CD4-positive, alpha-beta T cell treated with Interleukin-12 subunit alpha and Interleukin-12 subunit beta, for 1 hour (primary cell): ENCODE measurements at regions not wholly inside any gene's neighbourhood (a gene's known extent, or its start where the extent isn't known, plus 50 kb on each side); places are given as distances from the start of the nearest gene placed in this dataset.
"Not testable (repeated sequence)": the region's sequence is repeated elsewhere in the genome, so short reads cannot be mapped to it uniquely, and the experiment has no call there.

Experiments
- DNase-seq: peaks from one replicate; pipeline ENCODE4 v3.0.0-alpha.2; 2020

DNA sequence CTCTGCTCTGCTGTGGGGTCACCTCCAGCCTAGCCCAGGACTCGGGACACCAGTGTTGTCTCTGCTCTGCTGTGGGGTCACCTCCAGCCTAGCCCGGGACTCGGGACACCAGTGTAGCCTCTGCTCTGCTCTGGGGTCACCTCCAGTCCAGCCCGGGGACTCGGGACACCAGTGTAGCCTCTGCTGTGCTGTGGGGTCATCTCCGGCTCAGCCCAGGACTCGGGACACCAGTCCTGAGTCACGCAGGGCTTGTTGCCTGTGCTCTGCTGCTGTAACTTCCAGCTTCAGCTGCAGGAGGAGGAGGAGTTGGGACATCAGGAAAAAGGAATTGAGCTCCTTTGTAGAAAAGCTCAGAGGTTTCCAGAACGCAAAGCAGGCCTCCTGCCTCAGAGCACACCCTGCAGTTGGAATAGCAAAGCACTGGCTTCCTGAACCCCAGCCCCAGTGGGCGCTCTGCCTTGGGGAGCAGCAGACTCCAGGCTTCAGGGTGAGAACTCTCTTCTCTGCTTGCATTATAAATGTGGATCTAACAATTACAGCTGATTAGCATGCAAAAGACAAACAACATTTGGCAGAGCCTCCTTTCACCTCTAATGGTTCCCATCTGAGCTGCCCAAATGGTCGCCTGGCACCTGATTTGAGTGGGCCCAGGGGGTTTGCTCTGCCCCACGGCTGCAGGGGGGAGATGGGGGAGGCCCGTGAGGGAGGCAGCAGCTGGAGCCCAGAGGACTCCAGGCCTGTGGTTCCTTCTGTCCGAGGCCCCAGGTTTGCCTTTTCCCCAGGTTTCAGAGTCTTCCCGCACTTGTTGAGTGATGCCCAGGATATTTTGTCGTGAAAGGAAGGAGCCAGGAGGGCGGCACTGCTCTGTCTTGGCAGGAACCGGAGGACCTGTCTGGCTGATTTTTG, 323.7 kb downstream of the ADGRD1 start:
- not testable (repeated sequence) for DNase-seq

DNA sequence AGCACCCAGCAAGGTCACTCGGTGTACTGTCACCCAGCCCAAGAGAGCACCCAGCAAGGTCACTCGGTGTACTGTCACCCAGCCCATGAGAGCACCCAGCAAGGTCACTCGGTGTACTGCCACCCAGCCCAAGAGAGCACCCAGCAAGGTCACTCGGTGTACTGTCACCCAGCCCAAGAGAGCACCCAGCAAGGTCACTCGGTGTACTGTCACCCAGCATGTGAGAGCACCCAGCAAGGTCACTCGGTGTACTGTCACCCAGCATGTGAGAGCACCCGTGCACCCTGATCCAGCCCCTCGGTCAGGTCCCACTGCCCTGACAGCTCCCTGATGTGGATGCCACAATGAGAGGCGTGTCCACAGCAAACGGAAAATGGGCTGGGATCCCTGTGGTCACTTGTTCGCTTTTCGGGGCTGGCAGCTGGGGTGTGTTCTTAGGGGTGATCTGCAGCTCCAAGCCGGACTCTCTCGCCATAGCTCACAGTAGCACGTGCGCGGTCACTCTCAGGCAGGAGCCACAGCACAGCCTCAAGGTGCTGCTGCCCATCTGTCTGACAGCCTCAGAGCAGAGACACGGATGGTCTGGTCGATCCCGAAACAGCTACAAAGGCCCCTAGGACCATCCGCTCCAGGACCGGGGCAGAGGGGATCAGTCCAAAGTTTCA, 324.9 kb downstream of the ADGRD1 start:
- DNase-seq = not testable (repeated sequence)

DNA sequence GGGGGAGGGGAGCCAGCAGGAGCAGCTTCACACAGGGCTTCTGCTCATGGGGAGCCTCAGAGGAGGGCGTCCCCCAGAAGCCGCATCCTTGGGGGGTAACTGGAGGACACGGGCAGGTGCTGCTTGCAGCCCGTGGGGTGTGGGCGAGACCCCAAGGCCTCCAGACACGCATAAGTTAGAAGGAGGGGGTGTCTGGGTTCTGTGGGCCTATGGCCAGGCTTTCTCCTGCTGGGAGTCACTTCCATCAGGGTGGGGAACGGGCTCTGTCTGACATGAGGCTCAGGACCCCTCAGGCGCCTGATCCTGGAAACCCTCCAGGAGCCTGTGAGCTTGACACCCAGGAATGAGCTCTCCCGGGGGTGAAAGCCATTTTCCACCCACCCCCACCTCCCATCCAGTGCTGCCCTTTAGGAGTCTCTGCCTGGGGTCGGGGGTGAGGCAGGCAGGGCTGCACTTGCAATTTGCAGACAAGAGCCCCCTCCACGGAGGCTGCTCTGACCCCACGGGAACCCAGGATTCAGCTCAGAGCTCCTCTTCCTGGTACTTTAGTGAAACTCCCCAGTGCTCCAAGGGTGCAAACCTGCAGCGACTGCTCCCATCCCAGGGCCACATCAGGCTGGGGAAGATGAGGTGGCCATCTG, 325.7 kb downstream of the ADGRD1 start:
- DNase-seq = no peak

DNA sequence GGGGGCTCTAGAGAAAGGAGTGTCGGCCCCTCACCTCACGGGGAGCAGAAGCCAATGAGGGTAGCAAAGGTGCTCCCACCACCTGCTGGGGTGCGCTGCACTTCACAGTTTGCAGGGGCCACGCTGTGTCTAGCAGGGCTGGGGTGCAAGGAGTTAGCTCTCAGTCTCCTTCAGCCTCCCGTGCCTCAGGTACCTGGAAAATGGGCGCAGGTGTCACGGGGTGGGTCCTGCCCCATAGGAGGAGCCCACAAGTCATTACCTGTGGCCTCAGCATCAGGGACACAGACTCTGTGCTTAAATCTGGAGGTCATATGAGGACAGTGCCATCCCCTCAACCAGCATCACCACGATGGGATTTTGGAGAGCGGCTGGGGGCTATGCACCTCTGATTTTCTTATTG, 326.7 kb downstream of the ADGRD1 start:
- DNase-seq = no peak

DNA sequence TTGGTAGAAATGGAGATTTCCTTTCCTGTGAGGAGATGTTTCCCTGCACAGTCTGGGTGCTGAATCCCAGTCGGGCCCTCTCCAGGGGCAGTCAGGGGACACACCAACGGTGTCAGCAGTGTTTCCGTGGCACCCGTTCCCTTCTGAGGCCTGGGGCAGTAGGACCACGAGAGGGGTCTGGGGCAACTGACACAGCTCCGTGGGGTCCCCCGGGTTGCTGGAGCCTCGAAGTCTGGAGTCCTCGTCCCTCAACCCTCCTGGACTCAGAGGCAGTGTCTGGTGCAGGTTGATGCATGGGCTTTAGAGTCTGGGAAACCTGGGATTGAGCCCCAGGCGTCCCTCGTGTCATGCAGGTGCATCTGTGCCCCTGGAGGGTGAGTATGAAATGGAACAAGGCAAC, 327.3 kb downstream of the ADGRD1 start:
- DNase-seq = no peak

DNA sequence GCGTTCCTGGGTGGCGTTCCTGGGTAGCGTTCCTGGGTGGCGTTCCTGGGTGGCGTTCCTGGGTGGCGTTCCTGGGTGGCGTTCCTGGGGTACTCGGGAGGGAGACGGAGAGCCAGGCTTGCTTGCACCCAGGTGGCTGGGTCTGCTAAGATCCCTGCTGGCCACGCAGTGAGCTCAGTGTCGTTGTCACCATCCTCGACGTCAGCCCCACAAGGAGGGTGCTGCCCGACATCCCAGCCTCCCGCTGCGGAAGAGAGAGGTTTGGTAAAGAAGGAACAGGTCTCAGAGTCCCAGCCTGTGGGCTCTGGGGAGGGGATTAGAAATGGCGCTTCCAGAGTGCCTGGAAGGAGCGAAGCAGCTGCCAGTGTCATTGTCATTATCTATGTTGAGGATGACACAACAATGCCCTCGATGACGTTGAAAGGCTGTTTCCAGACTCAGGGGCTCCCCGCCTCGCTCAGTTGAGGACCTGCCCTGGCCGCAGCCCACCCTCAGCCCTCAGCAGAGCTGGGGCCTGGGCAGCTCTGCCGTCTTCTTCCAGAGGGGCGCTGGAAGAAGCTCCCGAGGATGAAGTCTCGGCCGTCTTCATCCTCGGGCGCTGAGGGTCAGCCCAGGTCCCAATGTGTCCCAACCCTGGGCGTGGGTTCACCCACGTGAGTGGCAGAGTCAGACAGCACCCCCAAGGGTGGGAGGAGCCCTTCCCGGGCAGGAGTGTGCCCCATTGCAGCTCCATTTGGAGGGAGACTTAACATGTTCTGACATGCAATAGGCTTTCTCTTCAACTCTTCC, 328.8 kb downstream of the ADGRD1 start:
- no peak for DNase-seq

DNA sequence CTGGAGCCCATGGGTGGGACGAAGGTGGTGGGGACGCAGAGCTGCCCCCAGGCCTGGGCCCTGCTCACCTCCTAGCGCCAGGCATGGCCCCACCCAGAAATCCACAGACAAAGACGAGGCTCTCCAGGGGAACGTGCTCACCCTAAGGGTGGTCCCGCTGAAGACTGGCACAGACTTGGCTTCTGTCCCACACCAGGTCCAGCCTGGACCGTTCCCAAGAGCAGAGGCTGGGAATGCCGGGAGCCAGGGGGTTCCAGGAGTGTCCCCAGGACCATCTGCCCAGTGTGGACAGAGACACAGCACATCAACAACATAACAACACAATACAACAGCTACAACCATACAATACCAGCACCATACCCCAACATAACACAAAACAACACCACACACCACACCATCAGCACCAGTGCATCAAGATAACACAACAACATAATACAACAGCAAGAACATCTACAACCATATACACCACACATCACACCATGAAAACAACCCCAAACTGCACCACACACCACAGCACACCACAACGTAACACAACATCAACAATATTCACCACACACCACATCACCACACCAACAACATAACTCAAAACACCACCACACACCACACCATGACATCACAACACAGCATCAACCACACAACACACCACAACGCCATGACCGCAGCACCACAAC, 329.6 kb downstream of the ADGRD1 start:
- no peak for DNase-seq

DNA sequence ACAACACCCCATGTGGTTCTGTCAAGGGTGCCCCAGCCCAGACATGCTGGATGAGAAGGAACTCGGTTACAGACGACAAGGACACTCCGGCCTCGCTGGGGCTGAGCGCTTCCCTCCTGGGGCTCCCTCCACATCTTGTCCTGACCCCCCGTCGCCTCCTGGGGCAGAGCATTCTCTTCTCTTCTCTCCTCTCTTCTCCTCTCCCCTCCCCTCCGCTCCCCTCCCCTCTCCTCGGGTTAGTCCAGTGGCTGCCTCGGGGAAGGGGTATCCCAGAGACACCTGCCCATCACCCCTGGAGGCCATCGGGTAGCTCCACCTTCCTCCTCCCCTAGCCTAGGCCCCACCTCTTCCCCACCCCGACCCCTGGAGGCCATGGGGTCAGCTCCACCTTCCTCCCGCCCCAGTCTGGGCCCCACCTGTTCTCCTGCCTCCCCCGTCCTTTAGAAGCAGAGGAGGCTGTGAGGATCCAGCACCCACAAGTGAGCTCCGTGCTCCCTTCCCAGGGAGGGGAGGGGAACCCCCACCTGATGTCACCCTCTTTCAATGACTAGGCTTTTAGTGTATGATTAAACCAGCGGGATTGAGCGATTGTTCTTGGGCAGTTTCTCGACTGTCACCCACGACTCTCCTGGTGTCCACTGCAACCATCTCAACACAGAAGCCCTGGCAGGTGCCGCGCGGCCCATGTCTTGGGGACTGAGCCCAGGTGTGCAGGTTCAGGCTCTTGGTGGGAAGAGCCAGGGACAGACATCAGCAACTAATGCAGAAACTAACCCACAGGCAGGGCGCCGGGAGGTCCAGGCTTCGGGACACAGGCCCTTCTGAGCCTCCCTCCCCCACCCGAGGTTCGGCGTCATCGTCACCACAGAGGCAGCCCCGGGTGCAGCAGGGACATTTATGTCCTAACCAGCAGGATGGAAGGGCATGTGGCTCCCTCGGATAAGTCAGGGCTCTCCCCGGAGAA, 330.4 kb downstream of the ADGRD1 start:
- not testable (repeated sequence) for DNase-seq

DNA sequence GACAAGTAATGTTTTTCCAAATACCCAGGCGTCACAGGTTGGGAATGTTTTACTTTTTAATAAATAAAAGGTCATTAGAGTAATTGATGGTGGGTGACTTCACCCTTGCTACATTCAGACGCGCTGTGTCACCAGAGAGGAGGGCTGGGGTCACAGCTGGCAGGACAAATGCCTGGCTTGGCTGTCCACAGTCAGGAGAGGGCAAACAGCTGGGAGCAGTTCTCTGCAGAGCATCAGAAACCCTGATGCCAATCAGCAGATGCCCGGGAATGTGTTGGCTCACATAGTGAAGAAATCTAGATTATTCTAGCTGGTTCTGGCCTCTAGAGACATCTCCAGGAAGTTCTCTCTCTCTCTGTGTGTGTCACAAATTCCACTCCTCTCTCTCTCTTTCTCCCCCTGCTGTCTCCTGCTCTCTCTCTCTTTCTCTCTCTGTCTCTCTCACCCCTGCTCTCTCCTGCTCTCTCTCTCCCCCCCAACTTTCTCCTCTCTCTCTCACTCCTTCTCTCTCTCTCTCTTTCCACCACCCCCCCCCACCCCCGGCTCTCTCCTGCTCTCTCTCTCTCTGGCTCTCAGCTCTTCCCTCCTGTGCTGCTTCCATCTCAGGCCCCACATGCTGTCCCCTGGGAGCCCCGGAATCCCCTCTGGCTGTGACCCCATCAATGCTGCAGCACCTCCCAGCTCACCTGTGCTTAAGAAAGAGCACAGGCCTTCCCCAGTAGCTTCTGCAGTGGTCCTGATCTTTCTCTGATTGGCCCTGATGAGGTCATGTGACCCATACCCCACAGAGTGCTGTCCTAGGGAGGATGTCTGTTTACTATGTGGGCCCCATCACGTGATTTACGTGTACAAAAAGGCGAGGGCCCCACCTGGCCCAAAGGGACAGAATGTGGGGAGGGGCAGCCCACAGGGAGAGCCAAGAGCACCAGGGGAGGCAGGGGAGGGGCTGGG, 331.5 kb downstream of the ADGRD1 start:
- not testable (repeated sequence) for DNase-seq

DNA sequence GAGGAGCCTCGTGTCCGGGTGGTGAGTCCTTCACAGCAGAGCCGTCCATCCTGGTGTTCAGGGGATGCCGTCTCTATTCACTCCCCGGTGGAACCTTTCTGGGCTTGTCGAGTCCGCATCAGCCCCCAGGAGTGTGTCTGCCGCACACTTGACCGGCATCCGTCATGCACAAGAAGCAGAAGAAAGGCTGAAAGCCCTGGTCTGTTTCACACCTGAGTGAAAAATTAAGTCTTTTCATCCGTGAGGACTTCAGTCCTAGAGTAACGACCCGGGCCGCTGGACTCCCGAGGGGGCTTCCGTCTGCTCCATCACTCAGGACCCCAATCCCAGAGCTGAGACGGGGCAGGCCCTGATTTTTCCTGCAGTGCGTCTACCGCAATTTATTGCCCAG, 332.2 kb downstream of the ADGRD1 start:
- not testable (repeated sequence) for DNase-seq

DNA sequence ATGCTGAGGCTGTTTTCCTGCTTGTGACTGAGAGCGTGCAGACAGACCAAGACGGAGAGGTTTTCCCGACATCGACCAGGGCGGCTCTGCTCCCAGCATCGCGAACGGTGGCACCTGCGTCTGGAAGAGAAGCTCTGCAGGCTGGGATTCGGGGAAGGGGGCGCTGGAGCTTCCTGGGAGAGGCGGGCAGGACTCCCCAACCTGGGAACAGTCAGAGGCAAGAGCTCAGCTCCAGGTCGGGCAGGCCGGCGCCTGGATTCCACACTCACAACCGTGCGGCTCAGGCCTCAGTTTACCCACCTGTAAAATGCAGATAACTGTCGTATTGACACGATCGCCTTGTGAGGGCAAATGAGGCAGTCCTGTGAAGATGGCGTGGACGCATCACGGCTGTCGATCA, 332.6 kb downstream of the ADGRD1 start:
- DNase-seq = not testable (repeated sequence)

DNA sequence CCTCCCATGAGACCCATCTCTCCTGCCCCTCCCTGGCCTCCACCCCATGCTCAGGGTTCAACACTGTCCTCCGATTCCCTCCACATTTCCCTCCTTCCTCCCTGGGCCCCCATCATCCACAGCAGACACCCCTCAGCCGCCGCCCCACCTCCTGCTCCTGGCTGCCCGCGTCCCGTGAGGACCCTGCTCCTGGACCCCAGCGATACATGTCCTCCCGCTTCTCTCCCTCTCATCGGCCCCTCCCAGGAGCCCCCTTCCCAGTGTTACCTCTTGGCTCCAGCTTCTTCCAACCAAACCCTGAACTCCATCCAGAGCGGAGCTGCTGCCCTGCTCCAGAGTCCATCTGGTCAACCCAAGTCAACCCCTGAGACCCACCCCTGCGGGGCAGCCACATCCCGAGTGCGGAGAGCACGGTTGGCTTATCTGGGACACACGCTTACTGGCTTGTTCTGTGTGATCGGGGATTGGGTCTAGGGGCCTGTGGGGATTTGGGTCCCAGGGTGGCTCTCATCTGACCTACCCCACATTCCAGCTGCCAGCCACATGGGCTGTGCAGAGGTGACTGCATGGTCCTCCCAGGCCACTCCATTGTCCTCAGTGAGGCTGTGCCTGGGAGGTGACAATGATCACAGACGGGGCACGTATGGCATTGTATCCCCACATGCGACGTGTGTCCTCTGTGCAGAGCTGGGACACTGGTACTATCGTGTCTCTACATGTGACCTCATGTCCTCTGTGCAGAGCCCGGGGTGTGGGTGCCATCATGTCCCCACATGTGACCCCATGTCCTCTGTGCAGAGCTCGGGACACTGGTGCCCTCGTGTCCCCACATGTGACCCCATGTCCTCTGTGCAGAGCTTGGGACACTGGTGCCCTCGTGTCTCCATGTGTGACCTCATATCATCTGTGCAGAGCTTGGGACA, 333.6 kb downstream of the ADGRD1 start:
- no peak for DNase-seq

DNA sequence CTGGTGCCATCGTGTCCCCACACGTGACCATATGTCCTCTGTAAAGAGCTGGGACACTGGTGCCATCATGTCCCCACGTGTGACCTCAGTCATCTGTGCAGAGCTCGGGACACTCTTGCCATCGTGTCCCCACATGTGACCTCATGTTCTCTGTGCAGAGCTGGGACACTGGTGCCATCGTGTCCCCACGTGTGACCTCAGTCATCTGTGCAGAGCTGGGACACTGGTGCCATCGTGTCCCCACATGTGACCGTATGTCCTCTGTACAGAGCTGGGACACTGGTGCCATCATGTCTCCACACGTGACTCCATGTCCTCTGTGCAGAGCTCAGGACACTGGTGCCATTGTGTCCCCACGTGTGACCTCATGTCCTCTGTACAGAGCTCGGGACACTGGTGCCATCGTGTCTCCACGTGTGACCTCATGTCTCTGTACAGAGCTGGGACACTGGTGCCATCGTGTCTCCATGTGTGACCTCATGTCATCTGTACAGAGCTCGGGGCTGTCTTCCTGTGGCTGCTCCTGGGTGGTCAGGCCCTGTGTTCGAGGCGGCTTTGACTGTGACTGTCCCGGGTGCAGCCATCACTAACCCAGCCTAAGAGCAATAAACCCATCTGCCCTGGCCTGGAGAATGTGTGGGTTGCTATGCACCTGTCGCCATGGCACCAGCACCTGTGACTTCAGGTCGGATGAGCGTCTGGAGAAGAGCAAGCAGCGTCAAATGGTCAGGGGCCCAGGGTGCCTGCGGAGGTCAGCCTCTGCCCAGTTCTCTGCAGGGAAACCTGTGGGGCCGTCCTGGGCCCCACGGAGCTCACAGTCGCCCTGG, 334.4 kb downstream of the ADGRD1 start:
- DNase-seq = no peak

DNA sequence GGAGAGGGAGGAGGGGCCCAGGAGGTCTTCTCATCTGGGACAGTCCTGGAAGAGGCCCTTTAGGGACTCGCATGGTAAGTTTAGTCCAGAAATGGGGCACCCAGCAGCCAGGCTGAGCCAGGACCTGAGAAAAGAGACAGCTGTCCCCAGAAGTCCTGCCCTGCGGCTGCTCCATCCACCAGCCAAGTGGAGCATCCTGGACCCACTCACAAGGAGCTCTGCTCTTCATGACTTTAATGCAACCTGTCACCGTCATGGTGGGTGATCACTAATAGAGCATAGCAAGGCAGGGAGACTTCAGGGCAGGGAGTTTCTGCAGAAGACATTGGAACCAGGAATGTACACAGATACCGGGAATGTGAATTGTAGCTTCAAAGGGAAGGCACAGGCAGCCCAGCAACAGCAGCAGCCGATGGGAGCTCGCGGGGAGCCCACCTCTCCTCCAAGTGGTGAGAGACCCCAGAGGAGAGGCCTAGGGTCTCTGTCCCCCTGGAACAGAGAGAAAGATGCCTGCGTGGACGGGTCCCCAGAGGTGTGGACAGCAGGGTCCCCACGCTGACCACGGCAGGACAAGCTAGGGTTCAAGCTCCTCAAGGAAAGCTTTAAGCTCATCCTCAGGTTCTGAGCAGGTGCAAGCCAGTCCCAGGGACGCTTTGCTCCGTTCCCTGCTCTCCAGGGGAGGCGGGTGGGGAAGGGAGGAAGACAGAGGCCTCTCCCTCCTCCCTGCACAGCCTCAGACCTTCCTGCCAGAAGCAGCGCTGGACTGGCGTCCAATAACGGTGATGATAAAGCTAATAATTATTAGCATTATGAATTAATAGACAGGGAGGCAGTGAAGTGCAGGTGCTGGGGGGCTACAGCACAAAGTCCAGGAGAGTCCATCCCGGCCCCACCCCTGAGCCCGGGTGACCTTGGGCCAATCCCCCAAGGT, 335.3 kb downstream of the ADGRD1 start:
- not testable (repeated sequence) for DNase-seq

DNA sequence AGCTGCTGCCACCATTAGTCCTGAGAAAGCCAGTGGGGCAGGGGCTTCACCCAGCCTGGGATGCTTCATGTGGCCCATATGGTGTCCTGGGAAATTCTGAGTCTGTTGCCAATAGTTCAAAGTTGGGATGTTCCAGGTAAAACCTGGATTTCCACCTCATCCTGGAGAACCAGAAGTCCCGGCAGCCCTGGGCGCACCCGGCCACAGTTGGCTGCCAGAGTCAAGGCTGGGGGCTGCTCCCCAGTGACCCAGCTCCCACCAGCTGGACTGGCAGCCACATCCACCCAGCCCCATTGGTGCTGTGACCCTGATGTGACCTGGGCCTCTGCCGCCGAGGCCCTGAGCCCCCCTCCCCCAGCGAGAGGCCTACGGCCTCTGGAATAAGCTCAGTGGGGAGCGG, 336.1 kb downstream of the ADGRD1 start:
- not testable (repeated sequence) for DNase-seq

DNA sequence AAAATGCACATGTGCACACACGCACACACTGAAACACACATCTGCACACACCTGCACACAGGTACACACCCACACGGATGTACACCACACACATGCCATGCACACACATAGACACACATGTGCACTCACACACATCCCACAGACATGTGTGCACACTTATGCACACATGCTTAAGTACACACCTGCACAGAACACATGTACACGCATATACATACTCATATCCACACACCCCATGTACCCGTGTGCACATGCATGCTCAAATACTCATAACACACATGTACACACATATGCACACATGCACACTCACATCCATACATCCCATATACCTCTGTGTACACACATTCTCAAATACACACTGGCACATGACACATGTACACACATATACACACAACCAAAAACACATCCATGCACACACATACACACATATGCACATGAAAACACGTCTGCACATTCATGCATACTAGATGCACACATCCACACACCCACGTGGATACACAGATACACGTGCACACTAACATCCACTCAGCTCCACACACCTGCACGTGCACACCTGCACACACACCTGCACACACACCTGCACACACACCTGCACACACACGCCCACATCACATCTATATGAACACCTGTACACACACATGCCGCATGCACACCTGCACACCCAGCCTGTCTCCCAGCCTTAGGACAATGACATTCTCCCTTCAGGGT, 336.7 kb downstream of the ADGRD1 start:
- no peak for DNase-seq
